Fibroblast of lung (primary cell): ENCODE measurements at regions not wholly inside any gene's neighbourhood (a gene's known extent, or its start where the extent isn't known, plus 50 kb on each side); places are given as distances from the start of the nearest gene placed in this dataset.

Source experiments
- EZH2 ChIP-seq: IDR thresholded peaks from 2 replicates; pipeline ENCODE4 v1.5.1; 2012; ENCODE audit warnings: low read length, control low read depth, mild to moderate bottlenecking; ENCODE audit errors: missing control alignments
- TF ChIP-seq, protein P1 (sequence below), 2 donors: IDR thresholded peaks in 1 of 2; conservative IDR thresholded peaks in 1 of 2; 1 replicate in 1 of 2; 2 replicates in 1 of 2; pipeline ENCODE4 v1.5.1; 2011 to 2012; ENCODE audit warnings: low read length in 2 of 2, control low read depth in 1 of 2, inconsistent platforms in 1 of 2, low read depth in 1 of 2, mild to moderate bottlenecking in 1 of 2

- TF ChIP-seq, protein P1, sequence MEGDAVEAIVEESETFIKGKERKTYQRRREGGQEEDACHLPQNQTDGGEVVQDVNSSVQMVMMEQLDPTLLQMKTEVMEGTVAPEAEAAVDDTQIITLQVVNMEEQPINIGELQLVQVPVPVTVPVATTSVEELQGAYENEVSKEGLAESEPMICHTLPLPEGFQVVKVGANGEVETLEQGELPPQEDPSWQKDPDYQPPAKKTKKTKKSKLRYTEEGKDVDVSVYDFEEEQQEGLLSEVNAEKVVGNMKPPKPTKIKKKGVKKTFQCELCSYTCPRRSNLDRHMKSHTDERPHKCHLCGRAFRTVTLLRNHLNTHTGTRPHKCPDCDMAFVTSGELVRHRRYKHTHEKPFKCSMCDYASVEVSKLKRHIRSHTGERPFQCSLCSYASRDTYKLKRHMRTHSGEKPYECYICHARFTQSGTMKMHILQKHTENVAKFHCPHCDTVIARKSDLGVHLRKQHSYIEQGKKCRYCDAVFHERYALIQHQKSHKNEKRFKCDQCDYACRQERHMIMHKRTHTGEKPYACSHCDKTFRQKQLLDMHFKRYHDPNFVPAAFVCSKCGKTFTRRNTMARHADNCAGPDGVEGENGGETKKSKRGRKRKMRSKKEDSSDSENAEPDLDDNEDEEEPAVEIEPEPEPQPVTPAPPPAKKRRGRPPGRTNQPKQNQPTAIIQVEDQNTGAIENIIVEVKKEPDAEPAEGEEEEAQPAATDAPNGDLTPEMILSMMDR (conservative IDR thresholded peaks at IDR 0.05 in 1 of 2, IDR thresholded peaks at IDR 0.05 in 1 of 2; ENCODE audit: low read depth in 1 of 2, low read length in 2 of 2): no peak
- TF ChIP-seq EZH2: no peak
Measured at GRCh38 chr2:38466876-38467767, 90.0 kb upstream of the ATL2 start.
